ENCODE measurements at regions not wholly inside any gene's neighbourhood (a gene's known extent, or its start where the extent isn't known, plus 50 kb on each side); places are given as distances from the start of the nearest gene placed in this dataset.

- H3K4me2 ChIP-seq (replicated peaks; ENCODE audit: extremely low read depth, low read length, poor library complexity, severe bottlenecking), result no peak overlapping the region
- H3K36me3 Mint-ChIP-seq, result no peaks in the 10 kb centered on the region
- H3K4me3 ChIP-seq (replicated peaks in 1 of 3; ENCODE audit: low read depth in 2 of 3, low read length in 3 of 3), result no peak overlapping the region
- no peaks in the 10 kb centered on the region for H4K20me1 ChIP-seq (ENCODE audit: insufficient read depth, low read length)
- intact Hi-C loops (cut with micrococcal nuclease), result no loop called here
- no peaks in the 10 kb centered on the region for H3K79me2 ChIP-seq (ENCODE audit: insufficient read depth, low read length)
- no peaks in the 10 kb centered on the region for H3K4me1 ChIP-seq (ENCODE audit: control insufficient read depth in 1 of 2, insufficient read depth in 2 of 2, low read length in 2 of 2)
- no peak overlapping the region for H3K27ac Mint-ChIP-seq
- 100% methylated on average over 1 of the region's 4 CpGs for WGBS (ENCODE audit: insufficient coverage)
- H2AFZ ChIP-seq (ENCODE audit: insufficient read depth, low read depth, low read length, poor library complexity, severe bottlenecking), result no peak overlapping the region
- H3K27me3 ChIP-seq (ENCODE audit: control insufficient read depth in 2 of 2, insufficient read depth in 2 of 2, low read length in 2 of 2), result peaks cover 0 to 2% of the 10 kb centered on the region in 2 donors
- peaks cover 0 to 7% (median 1%) of the 10 kb centered on the region in 3 donors for H3K27me3 Mint-ChIP-seq (ENCODE audit: low read depth in 3 of 3)
- H3K4me3 Mint-ChIP-seq, result no peak overlapping the region
- H3K9me3 Mint-ChIP-seq, result peaks cover 0 to 12% (median 4%) of the 10 kb centered on the region in 7 donors
- TF ChIP-seq CTCF (IDR thresholded peaks at IDR 0.05), result no peak
- no peaks in the 10 kb centered on the region for H3K9me3 ChIP-seq (replicated peaks in 1 of 2; ENCODE audit: control insufficient read depth in 1 of 2, insufficient read depth in 1 of 2, low read length in 2 of 2)
- DNase-seq, result no peak
- no peak overlapping the region for H3K9ac ChIP-seq (ENCODE audit: insufficient read depth, low read length, poor library complexity, severe bottlenecking)
- no peaks in the 10 kb centered on the region for H3K4me1 Mint-ChIP-seq
- no peaks in the 10 kb centered on the region for H3K36me3 ChIP-seq (replicated peaks in 1 of 2; ENCODE audit: control insufficient read depth in 1 of 2, insufficient read depth in 2 of 2, low read length in 2 of 2)
- H3K27ac ChIP-seq (ENCODE audit: low read depth in 1 of 2, low read length in 2 of 2), result no peak overlapping the region
These were observed 124.2 kb downstream of the C12orf75 start for GRCh38 chr12:105454688-105455087.

- Histone ChIP-seq H3K9me3 (replicated peaks in 1 of 2; ENCODE audit: control insufficient read depth in 1 of 2, insufficient read depth in 1 of 2, low read length in 2 of 2) (no peaks in the 10 kb centered on the region), H4K20me1 (ENCODE audit: insufficient read depth, low read length) (no peaks in the 10 kb centered on the region), H3K79me2 (ENCODE audit: insufficient read depth, low read length) (no peaks in the 10 kb centered on the region), H3K4me3 (replicated peaks in 1 of 3; ENCODE audit: low read depth in 2 of 3, low read length in 3 of 3) (no peak overlapping the region), H3K4me1 (ENCODE audit: control insufficient read depth in 1 of 2, insufficient read depth in 2 of 2, low read length in 2 of 2) (no peaks in the 10 kb centered on the region), H2AFZ (ENCODE audit: insufficient read depth, low read depth, low read length, poor library complexity, severe bottlenecking) (no peak overlapping the region), H3K27me3 (ENCODE audit: control insufficient read depth in 2 of 2, insufficient read depth in 2 of 2, low read length in 2 of 2) (peaks cover 0 to 2% of the 10 kb centered on the region in 2 donors), H3K36me3 (replicated peaks in 1 of 2; ENCODE audit: control insufficient read depth in 1 of 2, insufficient read depth in 2 of 2, low read length in 2 of 2) (no peaks in the 10 kb centered on the region), H3K27ac (ENCODE audit: low read depth in 1 of 2, low read length in 2 of 2) (no peak overlapping the region), H3K4me2 (replicated peaks; ENCODE audit: extremely low read depth, low read length, poor library complexity, severe bottlenecking) (no peak overlapping the region), H3K9ac (ENCODE audit: insufficient read depth, low read length, poor library complexity, severe bottlenecking) (no peak overlapping the region)
- Mint-ChIP-seq H3K36me3 (no peaks in the 10 kb centered on the region), H3K27ac (no peak overlapping the region), H3K4me1 (no peaks in the 10 kb centered on the region), H3K27me3 (ENCODE audit: low read depth in 3 of 3) (peaks cover 0 to 7% (median 1%) of the 10 kb centered on the region in 3 donors), H3K4me3 (no peak overlapping the region), H3K9me3 (peaks cover 0 to 12% (median 4%) of the 10 kb centered on the region in 7 donors)
- WGBS (ENCODE audit: insufficient coverage), result 93% methylated on average over 3 of the region's 3 CpGs
- TF ChIP-seq CTCF (IDR thresholded peaks at IDR 0.05), result no peak
- DNase-seq, result no peak
- intact Hi-C loops (cut with micrococcal nuclease), result no loop called here
These were observed 124.8 kb downstream of the C12orf75 start for GRCh38 chr12:105455261-105455660.
